Tibial artery (tissue), 4 donors: ENCODE measurements at regions not wholly inside any gene's neighbourhood (a gene's known extent, or its start where the extent isn't known, plus 50 kb on each side); places are given as distances from the start of the nearest gene placed in this dataset.

Experiments
- DNase-seq, 2 donors: peaks; one replicate each; pipeline ENCODE4 v3.0.0-alpha.2; 2019
- H3K27ac ChIP-seq, 2 donors: fragments of 200-600 bp; sonication (generic) in 1 of 2; 1 replicate in 1 of 2; 2 replicates in 1 of 2; pipeline ENCODE4 v1.5.1; 2018 to 2019; ENCODE audit warnings: mild to moderate bottlenecking in 1 of 2
- H3K27me3 ChIP-seq, 2 donors: fragments of 200-600 bp; sonication (generic) in 1 of 2; one replicate each; pipeline versions ENCODE4 v1.5.1 to v1.6.0; 2016 to 2019
- H3K36me3 ChIP-seq, 3 donors: fragments of 200-600 bp; sonication (generic) in 2 of 3; one replicate each; pipeline ENCODE4 v1.5.1; 2016 to 2019; ENCODE audit warnings: mild to moderate bottlenecking in 2 of 3
- H3K4me1 ChIP-seq, 4 donors: fragments of 200-600 bp; sonication (generic) in 2 of 4; 1 replicate in 3 of 4; 2 replicates in 1 of 4; pipeline ENCODE4 v1.5.1; 2016 to 2019
- H3K4me3 ChIP-seq, 2 donors: fragments of 200-600 bp; sonication (generic) in 1 of 2; 1 replicate in 1 of 2; 2 replicates in 1 of 2; pipeline ENCODE4 v1.5.1; 2018 to 2019; ENCODE audit warnings: mild to moderate bottlenecking in 2 of 2
- H3K9me3 ChIP-seq, 3 donors: fragments of 200-600 bp; sonication (generic) in 1 of 3; one replicate each; pipeline ENCODE4 v1.5.1; 2016 to 2019
- CTCF ChIP-seq, 2 experiments: fragments of 200-600 bp in 1 of 2; fragments of 450-650 bp in 1 of 2; IDR thresholded peaks; one replicate each; pipeline ENCODE4 v1.5.1; 2017 to 2019; ENCODE audit warnings: antibody characterized with exemption in 2 of 2, mild to moderate bottlenecking in 1 of 2, moderate library complexity in 1 of 2
- intact Hi-C: fragments of 100-400 bp; cut with DNase I; formaldehyde crosslinking; loops from one replicate; pipeline ENCODE4 v1.15.0; 2023; ENCODE audit warnings: low total_unique reads

DNA sequence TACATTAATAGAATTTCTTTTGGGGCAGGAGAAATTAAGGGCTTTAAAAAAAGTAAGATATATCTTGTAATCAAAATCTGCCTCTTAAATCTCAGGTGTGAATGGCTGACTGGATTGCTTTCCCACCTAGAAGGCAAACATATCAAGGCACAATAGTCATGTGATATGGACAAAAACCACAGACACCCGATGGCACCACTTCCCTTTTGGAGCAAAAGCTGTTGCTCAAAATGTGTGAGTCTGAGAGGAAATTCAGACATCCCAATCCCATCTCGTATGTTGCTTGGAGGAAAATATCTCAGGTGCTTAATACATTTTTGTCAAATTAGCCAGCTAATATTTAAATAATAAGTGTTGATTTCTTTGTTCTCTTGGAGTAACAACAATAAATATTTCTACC, 120.7 kb downstream of the KCNF1 start:
- no peak for DNase-seq
- no peaks in the 10 kb centered on the region for H3K36me3 ChIP-seq
- no peak overlapping the region for H3K27ac ChIP-seq
- intact Hi-C loops, result no loop called here
- H3K9me3 ChIP-seq, result peaks cover 0 to 9% (median 9%) of the 10 kb centered on the region in 3 donors
- H3K4me3 ChIP-seq, result no peak overlapping the region
- H3K4me1 ChIP-seq, result no peaks in the 10 kb centered on the region
- TF ChIP-seq CTCF (IDR thresholded peaks at IDR 0.05), result no peak
- H3K27me3 ChIP-seq, result no peaks in the 10 kb centered on the region

GRCh38 chr2:11033114-11033513, 121.4 kb downstream of the KCNF1 start:
- Histone ChIP-seq H3K4me1 (no peaks in the 10 kb centered on the region), H3K36me3 (no peaks in the 10 kb centered on the region), H3K9me3 (peaks cover 0 to 14% (median 9%) of the 10 kb centered on the region in 3 donors), H3K27ac (no peak overlapping the region), H3K27me3 (no peaks in the 10 kb centered on the region), H3K4me3 (no peak overlapping the region)
- intact Hi-C loops, result no loop called here
- TF ChIP-seq CTCF (IDR thresholded peaks at IDR 0.05), result no peak
- no peak for DNase-seq

GRCh38 chr2:11038641-11039040, 116.6 kb upstream of the SLC66A3 start:
- intact Hi-C loops, result no loop called here
- TF ChIP-seq CTCF (IDR thresholded peaks at IDR 0.05), result no peak
- H3K27me3 ChIP-seq, result peaks cover 0 to 4% of the 10 kb centered on the region in 2 donors
- no peak for DNase-seq
- H3K9me3 ChIP-seq, result peaks cover 0 to 35% (median 19%) of the 10 kb centered on the region in 3 donors
- H3K36me3 ChIP-seq, result no peaks in the 10 kb centered on the region
- H3K4me1 ChIP-seq, result no peaks in the 10 kb centered on the region
- H3K4me3 ChIP-seq, result no peak overlapping the region
- no peak overlapping the region for H3K27ac ChIP-seq

GRCh38 chr2:11040992-11041391, 114.3 kb upstream of the SLC66A3 start:
- H3K27ac ChIP-seq, result no peak overlapping the region
- peaks cover 0 to 4% of the 10 kb centered on the region in 2 donors for H3K27me3 ChIP-seq
- H3K9me3 ChIP-seq, result peaks cover 0 to 35% (median 19%) of the 10 kb centered on the region in 3 donors
- H3K36me3 ChIP-seq, result no peaks in the 10 kb centered on the region
- H3K4me3 ChIP-seq, result no peak overlapping the region
- no peak for TF ChIP-seq CTCF (IDR thresholded peaks at IDR 0.05)
- intact Hi-C loops, result no loop called here
- DNase-seq, result no peak
- no peaks in the 10 kb centered on the region for H3K4me1 ChIP-seq

GRCh38 chr2:11042841-11043240, 112.4 kb upstream of the SLC66A3 start:
- no peak for TF ChIP-seq CTCF (IDR thresholded peaks at IDR 0.05)
- DNase-seq, result no peak
- peaks cover 0 to 4% of the 10 kb centered on the region in 2 donors for H3K27me3 ChIP-seq
- H3K36me3 ChIP-seq, result no peaks in the 10 kb centered on the region
- intact Hi-C loops, result no loop called here
- no peak overlapping the region for H3K4me3 ChIP-seq
- H3K4me1 ChIP-seq, result no peaks in the 10 kb centered on the region
- H3K27ac ChIP-seq, result no peak overlapping the region
- peaks cover 0 to 28% (median 16%) of the 10 kb centered on the region in 3 donors for H3K9me3 ChIP-seq

DNA sequence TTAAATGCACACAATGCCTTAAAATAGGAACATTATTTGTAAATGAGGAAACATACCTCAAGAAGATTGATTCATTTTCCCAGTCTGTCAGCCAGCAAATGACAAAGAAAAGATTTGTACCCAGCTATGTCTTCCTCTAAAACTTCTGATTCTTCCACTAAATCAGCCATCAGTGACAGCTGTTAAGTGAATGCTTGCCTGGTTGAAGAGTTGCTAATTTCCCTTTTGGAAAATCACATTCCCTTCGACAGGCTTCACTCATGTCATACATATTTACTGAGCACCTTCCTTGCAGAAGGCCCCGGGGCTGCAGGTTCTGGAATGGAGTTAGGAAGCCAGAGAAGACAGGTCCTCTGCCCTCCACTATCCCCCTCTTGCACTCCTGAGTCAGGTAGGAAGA, 112.0 kb upstream of the SLC66A3 start:
- Histone ChIP-seq H3K27me3 (peaks cover 0 to 4% of the 10 kb centered on the region in 2 donors), H3K36me3 (no peaks in the 10 kb centered on the region), H3K27ac (no peak overlapping the region), H3K4me3 (no peak overlapping the region), H3K9me3 (peaks cover 0 to 25% (median 15%) of the 10 kb centered on the region in 3 donors), H3K4me1 (no peaks in the 10 kb centered on the region)
- no peak for DNase-seq
- no peak for TF ChIP-seq CTCF (IDR thresholded peaks at IDR 0.05)
- intact Hi-C loops, result no loop called here
